Esophagus squamous epithelium (tissue), 5 donors: ENCODE measurements at regions not wholly inside any gene's neighbourhood (a gene's known extent, or its start where the extent isn't known, plus 50 kb on each side); places are given as distances from the start of the nearest gene placed in this dataset.
"Not testable (repeated sequence)": the region's sequence is repeated elsewhere in the genome, so short reads cannot be mapped to it uniquely, and the experiment has no call there.

Source experiments
- DNase-seq: peaks from one replicate; lab custom pipeline; 2025; lab: John Stamatoyannopoulos, UW
- H3K27ac ChIP-seq, 4 donors: fragments of 200-600 bp; sonication (generic); one replicate each; pipeline ENCODE4 v1.5.1; 2016 to 2019; ENCODE audit warnings: mild to moderate bottlenecking in 1 of 4
- H3K27me3 ChIP-seq, 4 donors: fragments of 200-600 bp; sonication (generic); 1 replicate in 3 of 4; 2 replicates in 1 of 4; pipeline versions ENCODE4 v1.5.1 to v1.6.0; 2017 to 2021; ENCODE audit warnings: antibody characterized with exemption in 1 of 4
- H3K36me3 ChIP-seq, 3 donors: fragments of 200-600 bp; sonication (generic); one replicate each; pipeline ENCODE4 v1.5.1; 2016 to 2019
- H3K4me1 ChIP-seq, 3 donors: fragments of 200-600 bp; sonication (generic); one replicate each; pipeline ENCODE4 v1.5.1; 2017 to 2019
- H3K4me3 ChIP-seq, 4 donors: fragments of 200-600 bp; sonication (generic); 1 replicate in 3 of 4; 2 replicates in 1 of 4; pipeline ENCODE4 v1.5.1; 2016 to 2019; ENCODE audit warnings: mild to moderate bottlenecking in 2 of 4, moderate library complexity in 1 of 4
- H3K9me3 ChIP-seq, 3 donors: fragments of 200-600 bp; sonication (generic); one replicate each; pipeline ENCODE4 v1.5.1; 2016 to 2019
- WGBS, 2 donors: methylation state at CpG; one replicate each; pipeline ENCODE4 v1.1.5; 2018; 5-methylcytosine and 5-hydroxymethylcytosine counted together
- intact Hi-C: fragments of 100-400 bp; cut with DNase I; formaldehyde crosslinking; loops from one replicate; pipeline ENCODE4 v1.15.0; 2022
- TF ChIP-seq, protein P1 (sequence below), 6 experiments: fragments of 450-650 bp in 4 of 6; fragments of 200-600 bp in 2 of 6; sonication (generic) in 2 of 6; IDR thresholded peaks; one replicate each; pipeline ENCODE4 v1.5.1; 2016 to 2019; ENCODE audit warnings: antibody characterized with exemption in 6 of 6, mild to moderate bottlenecking in 4 of 6, moderate library complexity in 4 of 6
- donor health status: DM: yes; HTN: yes; CAD: no.

GRCh38 chr16:15229661-15230060 lies 135.6 kb upstream of the RRN3 start:
- 52 to 65% methylated on average over 2 of the region's 2 CpGs for WGBS, 2 donors
- H3K4me3 ChIP-seq, H3K4me1 ChIP-seq, DNase-seq, H3K36me3 ChIP-seq, H3K9me3 ChIP-seq, H3K27me3 ChIP-seq, intact Hi-C loops, H3K27ac ChIP-seq: not testable (repeated sequence)

DNA sequence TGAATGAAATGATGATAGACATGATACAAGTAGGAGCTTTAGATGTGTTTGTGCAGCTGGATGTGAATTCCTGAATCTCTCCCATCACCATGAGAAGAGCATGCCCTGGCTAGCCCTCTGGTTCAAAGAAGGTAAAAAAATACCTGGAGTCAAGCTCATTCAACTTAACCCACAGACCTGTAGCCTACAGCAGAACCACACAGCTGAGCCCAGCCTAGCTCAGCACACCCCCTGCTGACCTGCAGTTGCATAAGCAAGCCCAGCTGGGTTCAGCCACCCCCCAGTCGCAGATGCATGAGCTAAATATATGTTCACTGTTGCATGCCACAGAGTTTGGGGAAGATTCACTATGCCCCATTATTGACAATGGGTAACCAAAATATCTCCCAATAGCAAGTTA lies 130.6 kb upstream of the RRN3 start:
- H3K36me3 ChIP-seq, H3K9me3 ChIP-seq, intact Hi-C loops, DNase-seq, H3K4me1 ChIP-seq, H3K27ac ChIP-seq, H3K4me3 ChIP-seq, H3K27me3 ChIP-seq: not testable (repeated sequence)
- no CpG with 5 or more reads among the region's 1 CpG for WGBS, 2 donors

GRCh38 chr16:15223398-15223797 lies 129.3 kb upstream of the RRN3 start:
- no CpG with 5 or more reads among the region's 4 CpGs for WGBS, 2 donors
- not testable (repeated sequence) for H3K4me1 ChIP-seq, DNase-seq

DNA sequence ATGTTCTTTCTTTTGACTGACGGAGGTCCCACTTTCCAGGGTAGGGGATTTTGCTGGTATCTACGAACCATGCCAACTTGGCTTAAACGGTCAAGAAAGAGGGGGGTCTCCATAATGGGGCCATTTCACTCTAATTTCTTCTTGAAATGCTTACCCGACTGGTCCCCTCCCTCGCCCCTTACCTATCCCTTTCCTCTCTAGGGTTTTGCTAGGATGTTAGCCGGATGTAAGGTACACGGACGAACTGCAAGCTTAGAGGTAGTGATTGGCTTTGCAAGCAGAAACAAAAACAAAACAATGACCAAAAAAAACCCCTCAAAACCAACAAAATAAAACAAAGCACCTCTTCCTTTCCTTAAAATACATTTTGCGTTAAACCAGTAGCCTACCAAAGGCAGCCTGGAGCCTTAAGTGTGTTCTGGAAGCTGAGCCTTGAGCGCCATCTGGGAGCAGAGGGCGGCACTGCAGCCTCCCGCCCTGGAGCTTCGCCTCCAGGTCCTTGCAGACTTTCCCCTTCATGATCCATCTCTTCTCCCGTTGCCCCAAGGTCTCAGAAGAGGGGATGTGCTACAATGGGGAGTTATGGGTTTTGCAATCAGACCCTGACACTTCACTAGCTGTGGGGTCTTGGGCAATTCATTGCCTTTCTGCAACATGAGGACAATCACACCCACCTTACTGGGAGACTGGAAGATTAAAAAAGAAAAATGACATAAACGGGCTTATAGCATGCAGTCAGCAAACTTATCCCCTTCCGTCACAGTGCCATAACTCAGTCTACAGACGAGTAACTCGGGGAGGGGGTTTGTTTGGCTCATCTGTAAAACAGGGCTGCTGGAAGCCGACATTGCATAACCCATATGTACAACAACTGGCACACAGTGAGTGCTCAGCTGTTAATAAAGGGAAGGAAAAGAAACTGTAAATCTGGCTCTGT lies 125.9 kb upstream of the RRN3 start:
- DNase-seq, H3K36me3 ChIP-seq, H3K4me3 ChIP-seq, H3K27me3 ChIP-seq, intact Hi-C loops, H3K4me1 ChIP-seq, H3K9me3 ChIP-seq, H3K27ac ChIP-seq: not testable (repeated sequence)
- WGBS, 2 donors, result 0 to 20% methylated on average over 3 to 7 of the region's 19 CpGs
- TF ChIP-seq, protein P1, sequence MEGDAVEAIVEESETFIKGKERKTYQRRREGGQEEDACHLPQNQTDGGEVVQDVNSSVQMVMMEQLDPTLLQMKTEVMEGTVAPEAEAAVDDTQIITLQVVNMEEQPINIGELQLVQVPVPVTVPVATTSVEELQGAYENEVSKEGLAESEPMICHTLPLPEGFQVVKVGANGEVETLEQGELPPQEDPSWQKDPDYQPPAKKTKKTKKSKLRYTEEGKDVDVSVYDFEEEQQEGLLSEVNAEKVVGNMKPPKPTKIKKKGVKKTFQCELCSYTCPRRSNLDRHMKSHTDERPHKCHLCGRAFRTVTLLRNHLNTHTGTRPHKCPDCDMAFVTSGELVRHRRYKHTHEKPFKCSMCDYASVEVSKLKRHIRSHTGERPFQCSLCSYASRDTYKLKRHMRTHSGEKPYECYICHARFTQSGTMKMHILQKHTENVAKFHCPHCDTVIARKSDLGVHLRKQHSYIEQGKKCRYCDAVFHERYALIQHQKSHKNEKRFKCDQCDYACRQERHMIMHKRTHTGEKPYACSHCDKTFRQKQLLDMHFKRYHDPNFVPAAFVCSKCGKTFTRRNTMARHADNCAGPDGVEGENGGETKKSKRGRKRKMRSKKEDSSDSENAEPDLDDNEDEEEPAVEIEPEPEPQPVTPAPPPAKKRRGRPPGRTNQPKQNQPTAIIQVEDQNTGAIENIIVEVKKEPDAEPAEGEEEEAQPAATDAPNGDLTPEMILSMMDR (IDR thresholded peaks at IDR 0.05), result peak; percentile 27 to 74 (median 46)

More at GRCh38 chr16:15223398-15223797, 129.3 kb upstream of the RRN3 start:
- H3K36me3 ChIP-seq, intact Hi-C loops, H3K9me3 ChIP-seq, H3K27ac ChIP-seq, H3K4me3 ChIP-seq, H3K27me3 ChIP-seq: not testable (repeated sequence)

- H3K4me1 ChIP-seq, DNase-seq, H3K27me3 ChIP-seq, H3K9me3 ChIP-seq, H3K4me3 ChIP-seq, H3K27ac ChIP-seq, intact Hi-C loops, H3K36me3 ChIP-seq: not testable (repeated sequence)
- WGBS, 2 donors, result 79 to 84% methylated on average over 2 to 5 of the region's 9 CpGs
Observed at GRCh38 chr16:15218856-15219500, 124.9 kb upstream of the RRN3 start.

- H3K27me3 ChIP-seq, H3K36me3 ChIP-seq, H3K9me3 ChIP-seq, H3K4me3 ChIP-seq, DNase-seq, intact Hi-C loops, H3K4me1 ChIP-seq, H3K27ac ChIP-seq: not testable (repeated sequence)
- WGBS, 2 donors, result 47 to 65% methylated on average over 4 to 5 of the region's 10 CpGs
Observed at GRCh38 chr16:15207202-15207981, 113.3 kb upstream of the RRN3 start.

- no CpG with 5 or more reads among the region's 9 CpGs for WGBS, 2 donors
- H3K4me3 ChIP-seq, intact Hi-C loops, H3K9me3 ChIP-seq, H3K36me3 ChIP-seq, H3K4me1 ChIP-seq, H3K27me3 ChIP-seq, DNase-seq, H3K27ac ChIP-seq: not testable (repeated sequence)
Observed at GRCh38 chr16:15206439-15206838, 112.4 kb upstream of the RRN3 start.

- intact Hi-C loops, H3K4me3 ChIP-seq, H3K36me3 ChIP-seq: not testable (repeated sequence)
Observed at GRCh38 chr16:15205939-15206338, 111.9 kb upstream of the RRN3 start.

DNA sequence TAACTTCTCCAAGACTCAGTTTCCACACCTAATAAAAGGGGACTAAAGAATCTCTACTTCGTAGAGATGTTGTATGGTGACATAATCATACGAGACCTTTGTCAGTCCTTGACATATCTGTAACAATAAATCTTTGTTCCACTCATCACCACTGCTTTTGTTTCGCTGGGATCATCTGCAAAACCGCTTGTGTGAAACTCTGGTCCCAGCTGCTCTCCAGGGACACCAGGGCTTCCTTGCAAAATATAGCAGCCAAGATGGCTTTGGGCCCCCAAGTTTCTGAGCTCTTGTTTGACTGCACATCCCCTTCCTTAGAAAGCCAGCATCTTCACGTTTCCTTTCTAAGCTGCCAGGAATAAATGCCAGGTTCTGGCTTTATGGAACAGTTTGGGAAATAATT lies 110.5 kb upstream of the RRN3 start:
- intact Hi-C loops, H3K36me3 ChIP-seq, H3K4me3 ChIP-seq, H3K27me3 ChIP-seq, DNase-seq, H3K27ac ChIP-seq, H3K4me1 ChIP-seq, H3K9me3 ChIP-seq: not testable (repeated sequence)
- 72 to 80% methylated on average over 2 of the region's 5 CpGs for WGBS, 2 donors

More at GRCh38 chr16:15205939-15206338, 111.9 kb upstream of the RRN3 start:
- H3K9me3 ChIP-seq, H3K27me3 ChIP-seq, H3K27ac ChIP-seq, H3K4me1 ChIP-seq, DNase-seq: not testable (repeated sequence)
- 86 to 87% methylated on average over 3 of the region's 5 CpGs for whole genome bisulfite sequencing, 2 donors

- H3K36me3 ChIP-seq, H3K4me1 ChIP-seq, DNase-seq, H3K27ac ChIP-seq, intact Hi-C loops, H3K4me3 ChIP-seq, H3K9me3 ChIP-seq, H3K27me3 ChIP-seq: not testable (repeated sequence)
- 16 to 25% methylated on average over 2 of the region's 2 CpGs for WGBS, 2 donors
Observed at GRCh38 chr16:15192813-15193212, 98.7 kb upstream of the RRN3 start.

DNA sequence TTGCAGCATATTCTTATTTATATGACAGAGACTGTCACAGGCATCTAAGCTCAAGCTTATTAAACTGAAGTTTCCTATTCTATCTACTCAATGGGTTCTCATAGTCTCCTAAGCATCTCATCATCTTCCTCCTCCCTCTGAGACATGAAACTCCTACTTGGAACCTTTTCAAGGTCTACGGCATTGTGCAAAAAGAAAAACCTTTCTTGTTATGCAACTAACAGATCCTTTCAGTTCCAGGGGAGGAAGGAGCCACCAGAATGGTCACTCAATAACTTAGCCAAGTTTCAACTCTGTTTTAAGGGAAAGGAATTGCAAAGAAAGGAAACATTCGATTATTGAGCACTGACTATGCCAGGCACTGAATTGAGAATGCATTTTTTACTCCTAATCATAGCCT lies 98.1 kb upstream of the RRN3 start:
- DNase-seq, H3K9me3 ChIP-seq, H3K27me3 ChIP-seq, intact Hi-C loops, H3K27ac ChIP-seq, H3K4me1 ChIP-seq, H3K36me3 ChIP-seq, H3K4me3 ChIP-seq: not testable (repeated sequence)
- WGBS, 2 donors, result no CpG with 5 or more reads among the region's 2 CpGs
